H7 (cell line): ENCODE measurements at regions not wholly inside any gene's neighbourhood (a gene's known extent, or its start where the extent isn't known, plus 50 kb on each side); places are given as distances from the start of the nearest gene placed in this dataset.
"Not testable (repeated sequence)": the region's sequence is repeated elsewhere in the genome, so short reads cannot be mapped to it uniquely, and the experiment has no call there.

Source experiments
- DNase-seq: peaks from one replicate; pipeline ENCODE4 v3.0.0; 2012
- H3K27me3 ChIP-seq: 2 replicates; pipeline ENCODE4 v1.6.0; 2011; ENCODE audit warnings: mild to moderate bottlenecking, low read length; ENCODE audit not compliant: control insufficient read depth, insufficient read depth
- H3K36me3 ChIP-seq: replicated peaks from 2 replicates; pipeline ENCODE4 v1.5.1; 2011; ENCODE audit warnings: low read length; ENCODE audit not compliant: control insufficient read depth, insufficient read depth
- H3K4me3 ChIP-seq: 2 replicates; pipeline ENCODE4 v1.5.1; 2011; ENCODE audit warnings: low read depth, mild to moderate bottlenecking, control low read depth, low read length, moderate library complexity; ENCODE audit not compliant: insufficient read depth

GRCh38 chr5:99589424-99589823 lies 660.6 kb upstream of the CHD1 start:
- no peaks in the 10 kb centered on the region for H3K27me3 ChIP-seq
- DNase-seq, result no peak
- no peaks in the 10 kb centered on the region for H3K36me3 ChIP-seq
- no peak overlapping the region for H3K4me3 ChIP-seq

- DNase-seq, result no peak
- Histone ChIP-seq H3K36me3 (no peaks in the 10 kb centered on the region), H3K27me3 (no peaks in the 10 kb centered on the region), H3K4me3 (no peak overlapping the region)
Measured at GRCh38 chr5:99587983-99588382, 659.2 kb upstream of the CHD1 start.

- Histone ChIP-seq H3K4me3 (no peak overlapping the region), H3K36me3 (no peaks in the 10 kb centered on the region), H3K27me3 (no peaks in the 10 kb centered on the region)
- no peak for DNase-seq
Measured at GRCh38 chr5:99586878-99587277, 658.1 kb upstream of the CHD1 start.

- not testable (repeated sequence) for H3K4me3 ChIP-seq, H3K27me3 ChIP-seq, H3K36me3 ChIP-seq, DNase-seq
Measured at GRCh38 chr5:99581204-99581603, 652.4 kb upstream of the CHD1 start.

GRCh38 chr5:99562937-99563627 lies 634.3 kb upstream of the CHD1 start:
- H3K4me3 ChIP-seq, H3K36me3 ChIP-seq, H3K27me3 ChIP-seq, DNase-seq: not testable (repeated sequence)

GRCh38 chr5:99553211-99553810 lies 624.5 kb upstream of the CHD1 start:
- H3K4me3 ChIP-seq, result no peak overlapping the region
- DNase-seq, result no peak
- H3K27me3 ChIP-seq, result no peaks in the 10 kb centered on the region
- no peaks in the 10 kb centered on the region for H3K36me3 ChIP-seq

GRCh38 chr5:99544356-99544755 lies 615.5 kb upstream of the CHD1 start:
- Histone ChIP-seq H3K27me3 (no peaks in the 10 kb centered on the region), H3K4me3 (no peak overlapping the region), H3K36me3 (no peaks in the 10 kb centered on the region)
- DNase-seq, result no peak

- Histone ChIP-seq H3K36me3 (no peaks in the 10 kb centered on the region), H3K4me3 (no peak overlapping the region), H3K27me3 (no peaks in the 10 kb centered on the region)
- no peak for DNase-seq
Measured at GRCh38 chr5:99543841-99544240, 615.0 kb upstream of the CHD1 start.

GRCh38 chr5:99534241-99534640 lies 605.4 kb upstream of the CHD1 start:
- not testable (repeated sequence) for H3K27me3 ChIP-seq, H3K4me3 ChIP-seq, DNase-seq, H3K36me3 ChIP-seq

- not testable (repeated sequence) for DNase-seq, H3K36me3 ChIP-seq, H3K4me3 ChIP-seq, H3K27me3 ChIP-seq
Measured at GRCh38 chr5:99521666-99522065, 592.9 kb upstream of the CHD1 start.

GRCh38 chr5:99515864-99516490 lies 587.2 kb upstream of the CHD1 start:
- H3K36me3 ChIP-seq, H3K27me3 ChIP-seq, DNase-seq, H3K4me3 ChIP-seq: not testable (repeated sequence)

- H3K4me3 ChIP-seq, DNase-seq, H3K36me3 ChIP-seq, H3K27me3 ChIP-seq: not testable (repeated sequence)
Measured at GRCh38 chr5:99510237-99510866, 581.5 kb upstream of the CHD1 start.

- H3K27me3 ChIP-seq, H3K4me3 ChIP-seq, DNase-seq, H3K36me3 ChIP-seq: not testable (repeated sequence)
Measured at GRCh38 chr5:99509064-99509463, 580.3 kb upstream of the CHD1 start.

GRCh38 chr5:99495456-99495855 lies 566.6 kb upstream of the CHD1 start:
- H3K4me3 ChIP-seq, DNase-seq, H3K27me3 ChIP-seq, H3K36me3 ChIP-seq: not testable (repeated sequence)

GRCh38 chr5:99478450-99478849 lies 549.6 kb upstream of the CHD1 start:
- not testable (repeated sequence) for DNase-seq, H3K27me3 ChIP-seq, H3K4me3 ChIP-seq, H3K36me3 ChIP-seq
